Esophagus (tissue), 2 donors: ENCODE measurements at regions not wholly inside any gene's neighbourhood (a gene's known extent, or its start where the extent isn't known, plus 50 kb on each side); places are given as distances from the start of the nearest gene placed in this dataset.

Source experiments
- H3K27ac ChIP-seq, 2 donors: one replicate each; pipeline ENCODE4 v1.5.1; 2013; ENCODE audit warnings: low read depth in 2 of 2, mild to moderate bottlenecking in 2 of 2, inconsistent platforms in 1 of 2, low read length in 1 of 2, moderate library complexity in 1 of 2
- H3K27me3 ChIP-seq, 2 donors: one replicate each; pipeline ENCODE4 v1.6.1; 2013; ENCODE audit warnings: low read length in 2 of 2, control low read depth in 1 of 2, mild to moderate bottlenecking in 1 of 2; ENCODE audit not compliant: insufficient read depth in 2 of 2, control insufficient read depth in 1 of 2
- H3K36me3 ChIP-seq, 2 donors: one replicate each; pipeline ENCODE4 v1.6.1; 2013; ENCODE audit warnings: low read length in 1 of 2; ENCODE audit not compliant: control insufficient read depth in 2 of 2, insufficient read depth in 2 of 2
- H3K4me1 ChIP-seq, 2 donors: one replicate each; pipeline ENCODE4 v1.6.1; 2013; ENCODE audit warnings: low read length in 1 of 2; ENCODE audit not compliant: control insufficient read depth in 2 of 2, insufficient read depth in 2 of 2
- H3K4me3 ChIP-seq, 2 donors: one replicate each; pipeline ENCODE4 v1.5.1; 2013; ENCODE audit warnings: low read length in 2 of 2, mild to moderate bottlenecking in 2 of 2, low read depth in 1 of 2, moderate library complexity in 1 of 2
- H3K9me3 ChIP-seq, 2 donors: one replicate each; pipeline ENCODE4 v1.6.1; 2013; ENCODE audit warnings: mild to moderate bottlenecking in 2 of 2, low read depth in 1 of 2, low read length in 1 of 2, moderate library complexity in 1 of 2; ENCODE audit not compliant: control insufficient read depth in 2 of 2, insufficient read depth in 1 of 2
- WGBS, 2 donors: extraction: QIAGEN DNeasy Blood & Tissue Kit; methylation state at CpG; one replicate each; pipeline ENCODE4 v1.1.7; 2013; 5-methylcytosine and 5-hydroxymethylcytosine counted together
- donor health status: healthy with polysubstance abuse.
- donor health status: Bipolar disorder and iron deficiency.

GRCh38 chr5:1942630-1943029 is 59.9 kb upstream of the IRX4 start:
- Histone ChIP-seq H3K36me3 (peaks cover 0 to 2% of the 10 kb centered on the region in 2 donors), H3K4me3 (no peak overlapping the region), H3K4me1 (peaks cover 0 to 3% of the 10 kb centered on the region in 2 donors), H3K27ac (no peak overlapping the region), H3K9me3 (no peaks in the 10 kb centered on the region), H3K27me3 (no peaks in the 10 kb centered on the region)
- WGBS, 2 donors, result 86 to 97% methylated on average over 5 of the region's 5 CpGs

GRCh38 chr5:1942158-1942557 is 59.4 kb upstream of the IRX4 start:
- Histone ChIP-seq H3K36me3 (peaks cover 0 to 2% of the 10 kb centered on the region in 2 donors), H3K27me3 (no peaks in the 10 kb centered on the region), H3K27ac (no peak overlapping the region), H3K9me3 (no peaks in the 10 kb centered on the region), H3K4me1 (peaks cover 0 to 3% of the 10 kb centered on the region in 2 donors), H3K4me3 (no peak overlapping the region)
- WGBS, 2 donors, result 100% methylated on average over 1 of the region's 1 CpG

- Histone ChIP-seq H3K27ac (no peak overlapping the region), H3K9me3 (no peaks in the 10 kb centered on the region), H3K4me1 (peaks cover 0 to 6% of the 10 kb centered on the region in 2 donors), H3K4me3 (no peak overlapping the region), H3K36me3 (peaks cover 0 to 2% of the 10 kb centered on the region in 2 donors), H3K27me3 (no peaks in the 10 kb centered on the region)
- 60 to 74% methylated on average over 6 of the region's 6 CpGs for whole genome bisulfite sequencing, 2 donors
Observed at GRCh38 chr5:1939256-1939655, 56.5 kb upstream of the IRX4 start.

- Histone ChIP-seq H3K4me3 (no peak overlapping the region), H3K36me3 (peaks cover 0 to 5% of the 10 kb centered on the region in 2 donors), H3K9me3 (no peaks in the 10 kb centered on the region), H3K27ac (no peak overlapping the region), H3K4me1 (peaks cover 0 to 6% of the 10 kb centered on the region in 2 donors), H3K27me3 (no peaks in the 10 kb centered on the region)
- 84 to 85% methylated on average over 17 of the region's 17 CpGs for WGBS, 2 donors
Observed at GRCh38 chr5:1938310-1939000, 55.7 kb upstream of the IRX4 start.

GRCh38 chr5:1937590-1937989 is 54.9 kb upstream of the IRX4 start:
- H3K4me1 ChIP-seq, result peaks cover 0 to 3% of the 10 kb centered on the region in 2 donors
- peaks cover 0 to 5% of the 10 kb centered on the region in 2 donors for H3K36me3 ChIP-seq
- 82 to 85% methylated on average over 12 of the region's 12 CpGs for WGBS, 2 donors
- no peak overlapping the region for H3K4me3 ChIP-seq
- H3K27me3 ChIP-seq, result no peaks in the 10 kb centered on the region
- no peaks in the 10 kb centered on the region for H3K9me3 ChIP-seq
- H3K27ac ChIP-seq, result no peak overlapping the region

GRCh38 chr5:1936901-1937300 is 54.2 kb upstream of the IRX4 start:
- Histone ChIP-seq H3K4me3 (no peak overlapping the region), H3K4me1 (peaks cover 0 to 3% of the 10 kb centered on the region in 2 donors)
- WGBS, 2 donors, result 66 to 69% methylated on average over 5 of the region's 5 CpGs

GRCh38 chr5:1936413-1936812 is 53.7 kb upstream of the IRX4 start:
- no peak overlapping the region for H3K4me3 ChIP-seq
- H3K27me3 ChIP-seq, result no peaks in the 10 kb centered on the region
- peaks cover 0 to 7% of the 10 kb centered on the region in 2 donors for H3K4me1 ChIP-seq
- H3K36me3 ChIP-seq, result peaks cover 0 to 5% of the 10 kb centered on the region in 2 donors
- peak overlapping the region in 1 of 2 donors; percentile 40 for H3K27ac ChIP-seq
- no peaks in the 10 kb centered on the region for H3K9me3 ChIP-seq
- WGBS, 2 donors, result 51 to 55% methylated on average over 4 of the region's 4 CpGs

More at GRCh38 chr5:1936901-1937300, 54.2 kb upstream of the IRX4 start:
- Histone ChIP-seq H3K27ac (peak overlapping the region in 1 of 2 donors; percentile 40), H3K36me3 (peaks cover 0 to 5% of the 10 kb centered on the region in 2 donors), H3K9me3 (no peaks in the 10 kb centered on the region), H3K27me3 (no peaks in the 10 kb centered on the region)

- H3K36me3 ChIP-seq, result peaks cover 0 to 5% of the 10 kb centered on the region in 2 donors
- peaks cover 4 to 16% of the 10 kb centered on the region in 2 donors for H3K4me1 ChIP-seq
- no peak overlapping the region for H3K4me3 ChIP-seq
- H3K27me3 ChIP-seq, result no peaks in the 10 kb centered on the region
- WGBS, 2 donors, result 89 to 92% methylated on average over 20 of the region's 20 CpGs
- H3K9me3 ChIP-seq, result no peaks in the 10 kb centered on the region
- no peak overlapping the region for H3K27ac ChIP-seq
Observed at GRCh38 chr5:1934801-1935429, 52.2 kb upstream of the IRX4 start.

GRCh38 chr5:1934056-1934394 is 51.3 kb upstream of the IRX4 start:
- Histone ChIP-seq H3K27ac (no peak overlapping the region), H3K9me3 (peaks cover 0 to 5% of the 10 kb centered on the region in 2 donors), H3K4me3 (no peak overlapping the region), H3K27me3 (no peaks in the 10 kb centered on the region), H3K36me3 (peaks cover 0 to 6% of the 10 kb centered on the region in 2 donors), H3K4me1 (peaks cover 4 to 21% of the 10 kb centered on the region in 2 donors)
- WGBS, 2 donors, result 85 to 87% methylated on average over 9 of the region's 9 CpGs
